SK-N-MC (cell line): ENCODE measurements at regions not wholly inside any gene's neighbourhood (a gene's known extent, or its start where the extent isn't known, plus 50 kb on each side); places are given as distances from the start of the nearest gene placed in this dataset.

Source experiments
- DNase-seq: peaks from one replicate; pipeline ENCODE4 v3.0.0-alpha.2; 2011; ENCODE audit warnings: low read depth, low spot score
- H3K27ac ChIP-seq: fragments of 200-600 bp; sonication (generic); 2 replicates; pipeline ENCODE4 v1.5.1; 2016; ENCODE audit warnings: mixed run types
- H3K36me3 ChIP-seq: fragments of 200-600 bp; sonication (generic); 2 replicates; pipeline ENCODE4 v1.6.1; 2017; ENCODE audit warnings: antibody characterized with exemption, low read length, mixed read lengths; ENCODE audit not compliant: insufficient read depth
- H3K4me3 ChIP-seq: fragments of 200-600 bp; sonication (generic); 2 replicates; pipeline ENCODE4 v1.5.1; 2016
- H3K9ac ChIP-seq: fragments of 200-600 bp; sonication (generic); 2 replicates; pipeline ENCODE4 v1.8.0; 2017; ENCODE audit warnings: mixed run types, mixed read lengths; ENCODE audit not compliant: insufficient read length
- H3K9me3 ChIP-seq: fragments of 200-600 bp; sonication (generic); 2 replicates; pipeline ENCODE4 v1.6.1; 2017; ENCODE audit warnings: low read depth, mild to moderate bottlenecking, antibody characterized with exemption, low read length, moderate library complexity, mixed read lengths
- EZH2 ChIP-seq: fragments of 200-600 bp; sonication (generic); IDR thresholded peaks from one replicate; pipeline ENCODE4 v1.6.1; 2017; ENCODE audit warnings: antibody characterized with exemption
- FOXP2 ChIP-seq: optimal IDR thresholded peaks from 2 replicates; pipeline ENCODE3; 2011; ENCODE audit warnings: mild to moderate bottlenecking, moderate library complexity; ENCODE audit not compliant: insufficient read depth; ENCODE audit errors: extremely low read length, control extremely low read depth
- POLR2AphosphoS5 ChIP-seq: IDR thresholded peaks from 2 replicates; pipeline ENCODE4 v1.6.1; 2012; ENCODE audit warnings: mild to moderate bottlenecking, low read depth, low read length, borderline replicate concordance

DNA sequence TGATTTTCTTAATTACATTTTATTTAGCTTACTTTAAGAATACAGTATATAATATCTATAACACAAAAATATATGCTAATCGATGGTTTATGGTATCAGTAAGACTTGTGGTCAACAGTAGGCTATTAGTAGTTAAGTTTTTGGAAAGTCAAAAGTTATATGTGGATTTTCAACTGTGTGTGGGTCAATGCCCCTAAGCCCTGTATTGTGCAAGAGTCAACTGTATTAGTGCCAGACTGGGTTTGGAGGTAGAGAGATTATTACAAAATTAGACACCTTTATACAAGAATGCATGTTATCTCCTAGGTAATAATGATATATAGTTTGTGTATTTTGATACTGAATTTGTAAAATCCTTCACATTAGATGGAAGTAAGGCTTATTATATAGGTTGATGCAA lies 100.3 kb upstream of the PRR32 start:
- TF ChIP-seq EZH2 (no peak), FOXP2 (no peak), POLR2AphosphoS5 (no peak)
- no peak for DNase-seq
- H3K4me3 ChIP-seq: no peak overlapping the region
- no peaks in the 10 kb centered on the region for H3K9me3 ChIP-seq
- no peak overlapping the region for H3K27ac ChIP-seq
- no peak overlapping the region for H3K9ac ChIP-seq
- no peaks in the 10 kb centered on the region for H3K36me3 ChIP-seq

DNA sequence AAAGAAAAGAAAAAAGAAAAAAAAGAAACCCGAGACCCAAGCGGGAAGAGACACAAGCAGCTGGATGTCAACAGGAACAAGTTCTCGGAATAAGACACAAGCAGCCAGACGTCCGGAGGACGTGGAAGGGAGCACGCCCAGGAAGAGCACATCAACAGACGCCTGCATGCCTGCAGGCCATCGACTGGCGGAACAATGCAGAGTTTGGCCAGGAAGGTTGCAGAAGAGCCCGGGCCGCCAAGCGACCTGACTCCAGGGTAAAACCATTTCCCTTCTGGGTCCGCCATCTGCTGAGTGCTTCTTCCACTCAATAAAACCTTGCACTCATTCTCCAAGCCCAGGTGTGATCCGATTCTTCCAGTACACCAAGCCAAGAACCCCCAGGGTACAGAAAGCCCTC lies 95.6 kb upstream of the PRR32 start:
- no peak overlapping the region for H3K27ac ChIP-seq

DNA sequence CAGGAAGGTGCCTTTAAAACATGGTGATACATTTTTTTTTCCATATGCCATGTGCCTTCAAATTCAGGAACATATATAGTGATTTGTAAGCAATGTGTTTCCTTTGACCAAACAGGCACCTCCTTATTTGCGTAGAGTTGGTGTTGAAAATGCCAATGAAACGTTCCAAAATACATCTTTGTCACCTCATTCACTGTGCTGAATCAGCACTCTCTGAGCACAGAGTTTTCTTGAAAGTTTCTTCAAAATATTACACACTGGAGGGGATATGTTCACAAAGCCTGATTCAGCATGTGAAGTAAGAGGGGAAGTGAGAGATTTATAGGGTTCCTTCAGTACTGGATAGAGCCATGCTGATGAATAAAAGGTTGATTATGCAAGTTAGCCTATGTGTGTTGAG lies 85.7 kb upstream of the PRR32 start:
- DNase-seq: no peak
- Histone ChIP-seq H3K9ac (no peak overlapping the region), H3K36me3 (no peaks in the 10 kb centered on the region), H3K27ac (no peak overlapping the region), H3K9me3 (no peaks in the 10 kb centered on the region), H3K4me3 (peak overlapping the region; percentile 42; the same call in 1 of the 2 replicates)
- TF ChIP-seq POLR2AphosphoS5 (no peak), FOXP2 (no peak), EZH2 (no peak)

More for the DNA sequence above, 95.6 kb upstream of the PRR32 start:
- no peak for TF ChIP-seq POLR2AphosphoS5
- TF ChIP-seq FOXP2: no peak
- no peak for TF ChIP-seq EZH2
- no peak overlapping the region for H3K9ac ChIP-seq
- H3K9me3 ChIP-seq: no peaks in the 10 kb centered on the region
- no peak overlapping the region for H3K4me3 ChIP-seq
- no peaks in the 10 kb centered on the region for H3K36me3 ChIP-seq
- no peak for DNase-seq
